OCI-LY7 (cell line): ENCODE measurements at regions not wholly inside any gene's neighbourhood (a gene's known extent, or its start where the extent isn't known, plus 50 kb on each side); places are given as distances from the start of the nearest gene placed in this dataset.

Experiments
- BruUV-seq: library from RNA; stranded (reverse); fragments of 400-500 nt; replicated peaks from 2 replicates; lab custom pipeline; 2021; lab: Mats Ljungman, UMichigan
- CTCF ChIA-PET: fragments of 300-600 bp; sonication (Branson Sonifier 250); formaldehyde crosslinking; loops from one replicate; lab custom pipeline; 2022; ENCODE audit warnings: antibody characterized with exemption; ENCODE audit not compliant: unreplicated experiment; lab: Charles Lee
- POLR2A ChIA-PET: fragments of 300-600 bp; sonication (Branson Sonifier 250); formaldehyde crosslinking; loops from one replicate; lab custom pipeline; 2022; ENCODE audit warnings: antibody characterized with exemption; lab: Charles Lee
- DNase-seq: peaks from one replicate; pipeline ENCODE4 v3.0.0-alpha.2; 2015; ENCODE audit warnings: low spot score
- H2AFZ ChIP-seq: fragments of 200-600 bp; sonication (generic), shearing (Covaris generic); 2 replicates; pipeline ENCODE4 v1.6.1; 2014; ENCODE audit warnings: mild to moderate bottlenecking, antibody characterized with exemption, low read length, moderate library complexity
- H3K27ac ChIP-seq: fragments of 200-600 bp; sonication (generic); 2 replicates; pipeline ENCODE4 v1.5.1; 2014; ENCODE audit warnings: mixed run types, low read depth, mild to moderate bottlenecking, moderate library complexity, low read length, inconsistent platforms; ENCODE audit not compliant: poor library complexity, severe bottlenecking
- H3K36me3 ChIP-seq: fragments of 200-600 bp; sonication (generic); 2 replicates; pipeline ENCODE4 v1.6.1; 2014; ENCODE audit warnings: mild to moderate bottlenecking, antibody characterized with exemption, low read length, moderate library complexity, mixed read lengths; ENCODE audit not compliant: insufficient read depth
- H3K4me1 ChIP-seq: fragments of 200-600 bp; sonication (generic); 2 replicates; pipeline ENCODE4 v1.5.1; 2014; ENCODE audit warnings: mild to moderate bottlenecking, low read length; ENCODE audit not compliant: insufficient read depth, poor library complexity, severe bottlenecking
- H3K4me2 ChIP-seq: fragments of 200-600 bp; sonication (generic); 2 replicates; pipeline ENCODE4 v1.6.1; 2014; ENCODE audit warnings: mild to moderate bottlenecking, low read length
- H3K4me3 ChIP-seq: fragments of 200-600 bp; sonication (generic); 2 replicates; pipeline ENCODE4 v1.5.1; 2014; ENCODE audit warnings: mild to moderate bottlenecking, low read depth, low read length; ENCODE audit not compliant: poor library complexity, severe bottlenecking
- H3K79me2 ChIP-seq: fragments of 200-600 bp; sonication (generic); 2 replicates; pipeline ENCODE4 v1.6.1; 2016; ENCODE audit warnings: low read depth, mild to moderate bottlenecking, low read length, moderate library complexity, mixed read lengths; ENCODE audit not compliant: insufficient read depth
- H3K9me2 ChIP-seq: fragments of 200-600 bp; sonication (generic); 2 replicates; pipeline ENCODE4 v1.6.1; 2016; ENCODE audit warnings: mild to moderate bottlenecking, low read length, mixed read lengths; ENCODE audit not compliant: insufficient read depth
- H3K9me3 ChIP-seq: fragments of 200-600 bp; sonication (generic); 2 replicates; pipeline ENCODE4 v1.6.1; 2014; ENCODE audit warnings: mild to moderate bottlenecking, mixed run types, low read length, mixed read lengths
- H4K20me1 ChIP-seq: fragments of 200-600 bp; sonication (generic); 2 replicates; pipeline ENCODE4 v1.6.1; 2014; ENCODE audit warnings: mild to moderate bottlenecking, antibody characterized with exemption, low read length, moderate library complexity, mixed read lengths; ENCODE audit not compliant: insufficient read depth
- CTCF ChIP-seq: fragments of 200-600 bp; sonication (generic); conservative IDR thresholded peaks from 2 replicates; pipeline ENCODE4 v1.5.1; 2014; ENCODE audit warnings: mild to moderate bottlenecking, antibody characterized with exemption, low read length, moderate library complexity, mixed read lengths
- EZH2phosphoT487 ChIP-seq: fragments of 200-600 bp; sonication (generic); IDR thresholded peaks from 2 replicates; pipeline ENCODE4 v1.6.1; 2018; ENCODE audit warnings: low read depth, borderline replicate concordance, mild to moderate bottlenecking, mixed run types, antibody characterized with exemption, low read length, moderate library complexity, mixed read lengths
- intact Hi-C: fragments of 100-400 bp; cut with micrococcal nuclease; formaldehyde crosslinking; loops from one replicate; pipeline ENCODE4 v1.10.0; 2022; ENCODE audit not compliant: unreplicated experiment

GRCh38 chr9:80231318-80232236, 659.8 kb downstream of the TLE4 start:
- Histone ChIP-seq H3K4me3 (no peak overlapping the region), H3K9me2 (no peaks in the 10 kb centered on the region), H3K4me2 (no peak overlapping the region), H3K79me2 (no peaks in the 10 kb centered on the region), H3K36me3 (no peaks in the 10 kb centered on the region), H4K20me1 (no peaks in the 10 kb centered on the region), H3K9me3 (no peaks in the 10 kb centered on the region), H3K4me1 (no peaks in the 10 kb centered on the region), H2AFZ (no peak overlapping the region), H3K27ac (no peak overlapping the region)
- intact Hi-C loops: no loop called here
- no peak for DNase-seq
- CTCF ChIA-PET: no interaction called here
- POLR2A ChIA-PET: interaction anchor here (0.6 kb wide), 1 partner anchor 12 kb away, joined by 3 read pairs; no protein-coding TSS in a partner anchor
- no TSS peak for BruUV-seq
- no peak for TF ChIP-seq EZH2phosphoT487
- TF ChIP-seq CTCF: no peak

- Histone ChIP-seq H3K79me2 (no peaks in the 10 kb centered on the region), H3K4me2 (no peak overlapping the region), H4K20me1 (no peaks in the 10 kb centered on the region), H2AFZ (no peak overlapping the region), H3K9me3 (no peaks in the 10 kb centered on the region), H3K36me3 (no peaks in the 10 kb centered on the region), H3K9me2 (no peaks in the 10 kb centered on the region), H3K4me1 (no peaks in the 10 kb centered on the region), H3K27ac (no peak overlapping the region), H3K4me3 (no peak overlapping the region)
- ChIA-PET CTCF (no interaction called here), POLR2A (no interaction called here)
- TF ChIP-seq CTCF (no peak), EZH2phosphoT487 (no peak)
- intact Hi-C loops: no loop called here
- no TSS peak for BruUV-seq
- DNase-seq: no peak
These were observed 652.1 kb downstream of the TLE4 start for GRCh38 chr9:80223897-80224296.
